ENCODE measurements at regions not wholly inside any gene's neighbourhood (a gene's known extent, or its start where the extent isn't known, plus 50 kb on each side); places are given as distances from the start of the nearest gene placed in this dataset.

DNA sequence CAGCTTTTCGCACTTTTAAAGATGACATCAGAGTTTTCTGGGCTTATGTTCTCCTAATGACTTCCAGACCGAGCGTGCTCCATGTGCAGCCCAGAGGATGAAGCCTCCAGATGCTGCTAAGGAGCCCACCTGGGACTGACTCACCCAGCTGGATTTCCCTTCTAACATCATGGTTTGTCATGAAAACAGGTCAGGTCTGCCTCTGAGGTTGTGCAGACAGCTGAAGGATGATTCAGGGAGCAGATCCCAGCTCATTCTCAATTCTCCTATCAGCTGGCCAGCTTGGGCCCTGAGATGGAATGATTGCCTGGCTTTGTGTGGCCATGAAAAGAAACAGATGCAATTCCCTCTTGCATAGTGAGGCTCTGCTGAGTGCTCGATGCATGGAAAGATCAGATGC is 123.9 kb upstream of the DUSP10 start:
- Mint-ChIP-seq H3K4me1 (ENCODE audit: low read depth, unreplicated experiment) (peaks cover 15% of the 10 kb centered on the region), H3K9me3 (ENCODE audit: unreplicated experiment) (no peaks in the 10 kb centered on the region), H3K27ac (ENCODE audit: unreplicated experiment) (no peak overlapping the region), H3K4me3 (ENCODE audit: unreplicated experiment) (no peak overlapping the region), H3K27me3 (ENCODE audit: low read depth, unreplicated experiment) (no peaks in the 10 kb centered on the region), H3K36me3 (ENCODE audit: low read depth, unreplicated experiment) (no peaks in the 10 kb centered on the region)
- FAIRE-seq (no peak), DNase-seq (ENCODE audit: low read depth) (peak; percentile 76)
- Histone ChIP-seq H3K4me2 (ENCODE audit: low read length) (no peak overlapping the region), H3K27ac (ENCODE audit: low read depth, low read length) (no peak overlapping the region), H3K4me3 (ENCODE audit: insufficient read depth, low read depth, low read length) (no peak overlapping the region), H3K79me2 (ENCODE audit: insufficient read depth, low read length) (no peaks in the 10 kb centered on the region), H3K27me3 (ENCODE audit: insufficient read depth, low read length) (no peaks in the 10 kb centered on the region), H4K20me1 (ENCODE audit: insufficient read depth, low read length) (no peaks in the 10 kb centered on the region), H3K9ac (ENCODE audit: low read length) (no peak overlapping the region), H2AFZ (ENCODE audit: low read depth, low read length) (no peak overlapping the region), H3K4me1 (ENCODE audit: insufficient read depth, low read length) (peaks cover 22% of the 10 kb centered on the region), H3K9me3 (ENCODE audit: insufficient read depth, low read depth, low read length) (no peaks in the 10 kb centered on the region), H3K36me3 (ENCODE audit: insufficient read depth, low read length) (no peaks in the 10 kb centered on the region)
- TF ChIP-seq, protein P1, sequence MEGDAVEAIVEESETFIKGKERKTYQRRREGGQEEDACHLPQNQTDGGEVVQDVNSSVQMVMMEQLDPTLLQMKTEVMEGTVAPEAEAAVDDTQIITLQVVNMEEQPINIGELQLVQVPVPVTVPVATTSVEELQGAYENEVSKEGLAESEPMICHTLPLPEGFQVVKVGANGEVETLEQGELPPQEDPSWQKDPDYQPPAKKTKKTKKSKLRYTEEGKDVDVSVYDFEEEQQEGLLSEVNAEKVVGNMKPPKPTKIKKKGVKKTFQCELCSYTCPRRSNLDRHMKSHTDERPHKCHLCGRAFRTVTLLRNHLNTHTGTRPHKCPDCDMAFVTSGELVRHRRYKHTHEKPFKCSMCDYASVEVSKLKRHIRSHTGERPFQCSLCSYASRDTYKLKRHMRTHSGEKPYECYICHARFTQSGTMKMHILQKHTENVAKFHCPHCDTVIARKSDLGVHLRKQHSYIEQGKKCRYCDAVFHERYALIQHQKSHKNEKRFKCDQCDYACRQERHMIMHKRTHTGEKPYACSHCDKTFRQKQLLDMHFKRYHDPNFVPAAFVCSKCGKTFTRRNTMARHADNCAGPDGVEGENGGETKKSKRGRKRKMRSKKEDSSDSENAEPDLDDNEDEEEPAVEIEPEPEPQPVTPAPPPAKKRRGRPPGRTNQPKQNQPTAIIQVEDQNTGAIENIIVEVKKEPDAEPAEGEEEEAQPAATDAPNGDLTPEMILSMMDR (IDR thresholded peaks at IDR 0.05; ENCODE audit: insufficient read depth, low read depth, low read length): no peak
- TF ChIP-seq EZH2 (IDR thresholded peaks at IDR 0.05; ENCODE audit: insufficient read depth, low read length): no peak

DNA sequence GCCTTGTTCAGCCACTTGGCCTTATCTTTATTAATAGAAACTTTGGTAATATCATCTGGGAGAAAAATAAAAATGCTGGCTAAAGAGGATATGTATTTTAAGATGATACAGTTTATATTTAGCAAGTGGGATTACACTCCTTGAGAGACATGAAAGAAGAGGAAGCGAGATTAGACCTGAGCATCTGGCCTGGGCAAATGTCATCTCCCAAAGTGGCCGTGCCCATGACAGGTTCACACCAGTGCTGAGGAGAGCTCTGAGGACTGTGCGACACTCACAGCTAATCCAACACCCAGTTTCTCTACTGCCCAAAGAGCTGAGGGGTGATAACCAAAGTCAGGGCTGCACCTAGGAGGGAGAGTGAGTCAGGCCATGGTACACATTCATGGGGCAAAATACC is 121.7 kb upstream of the DUSP10 start:
- H3K9me3 Mint-ChIP-seq (ENCODE audit: unreplicated experiment): no peaks in the 10 kb centered on the region

DNA sequence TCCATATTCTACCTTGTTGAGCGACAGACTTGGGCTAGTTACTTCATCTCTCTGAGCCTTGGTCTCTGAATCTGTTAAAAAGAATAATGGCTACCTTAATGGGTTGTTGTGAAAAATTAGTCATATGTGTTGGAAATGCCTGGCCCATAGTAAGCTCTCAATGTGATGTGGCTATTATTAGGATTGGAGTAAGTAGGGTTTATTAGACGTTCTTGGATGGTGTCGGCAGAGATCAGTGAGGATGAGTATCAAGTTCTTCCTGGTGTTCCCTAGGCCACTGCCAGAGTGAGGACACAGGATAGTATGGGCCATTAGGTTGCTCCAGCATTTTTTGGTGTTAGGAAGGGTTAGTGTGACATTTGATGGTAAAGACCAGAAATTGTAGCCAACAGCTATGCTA is 121.1 kb upstream of the DUSP10 start:
- H3K4me3 ChIP-seq (ENCODE audit: insufficient read depth, low read depth, low read length): no peak overlapping the region
- Mint-ChIP-seq H3K27ac (ENCODE audit: unreplicated experiment) (no peak overlapping the region), H3K4me3 (ENCODE audit: unreplicated experiment) (no peak overlapping the region), H3K36me3 (ENCODE audit: low read depth, unreplicated experiment) (no peaks in the 10 kb centered on the region), H3K27me3 (ENCODE audit: low read depth, unreplicated experiment) (no peaks in the 10 kb centered on the region), H3K9me3 (ENCODE audit: unreplicated experiment) (no peaks in the 10 kb centered on the region), H3K4me1 (ENCODE audit: low read depth, unreplicated experiment) (peaks cover 9% of the 10 kb centered on the region)
- no peaks in the 10 kb centered on the region for H4K20me1 ChIP-seq (ENCODE audit: insufficient read depth, low read length)
- H3K27me3 ChIP-seq (ENCODE audit: insufficient read depth, low read length): no peaks in the 10 kb centered on the region
- H3K9ac ChIP-seq (ENCODE audit: low read length): no peak overlapping the region
- no peak overlapping the region for H3K27ac ChIP-seq (ENCODE audit: low read depth, low read length)
- H3K4me1 ChIP-seq (ENCODE audit: insufficient read depth, low read length): peaks cover 7% of the 10 kb centered on the region
- FAIRE-seq (no peak), DNase-seq (ENCODE audit: low read depth) (no peak)
- H3K9me3 ChIP-seq (ENCODE audit: insufficient read depth, low read depth, low read length): no peaks in the 10 kb centered on the region
- TF ChIP-seq EZH2 (IDR thresholded peaks at IDR 0.05; ENCODE audit: insufficient read depth, low read length): no peak
- TF ChIP-seq, protein P1 (IDR thresholded peaks at IDR 0.05; ENCODE audit: insufficient read depth, low read depth, low read length): no peak
- no peak overlapping the region for H2AFZ ChIP-seq (ENCODE audit: low read depth, low read length)
- no peaks in the 10 kb centered on the region for H3K36me3 ChIP-seq (ENCODE audit: insufficient read depth, low read length)
- H3K4me2 ChIP-seq (ENCODE audit: low read length): no peak overlapping the region
- no peaks in the 10 kb centered on the region for H3K79me2 ChIP-seq (ENCODE audit: insufficient read depth, low read length)

More for the DNA sequence above, 121.7 kb upstream of the DUSP10 start:
- Histone ChIP-seq H3K27ac (ENCODE audit: low read depth, low read length) (no peak overlapping the region), H3K4me3 (ENCODE audit: insufficient read depth, low read depth, low read length) (no peak overlapping the region), H3K27me3 (ENCODE audit: insufficient read depth, low read length) (no peaks in the 10 kb centered on the region), H3K4me1 (ENCODE audit: insufficient read depth, low read length) (peaks cover 14% of the 10 kb centered on the region), H4K20me1 (ENCODE audit: insufficient read depth, low read length) (no peaks in the 10 kb centered on the region), H3K9ac (ENCODE audit: low read length) (no peak overlapping the region), H3K9me3 (ENCODE audit: insufficient read depth, low read depth, low read length) (no peaks in the 10 kb centered on the region), H3K79me2 (ENCODE audit: insufficient read depth, low read length) (no peaks in the 10 kb centered on the region), H2AFZ (ENCODE audit: low read depth, low read length) (no peak overlapping the region), H3K36me3 (ENCODE audit: insufficient read depth, low read length) (no peaks in the 10 kb centered on the region), H3K4me2 (ENCODE audit: low read length) (no peak overlapping the region)
- H3K27me3 Mint-ChIP-seq (ENCODE audit: low read depth, unreplicated experiment): no peaks in the 10 kb centered on the region
- H3K36me3 Mint-ChIP-seq (ENCODE audit: low read depth, unreplicated experiment): no peaks in the 10 kb centered on the region
- H3K27ac Mint-ChIP-seq (ENCODE audit: unreplicated experiment): no peak overlapping the region
- H3K4me1 Mint-ChIP-seq (ENCODE audit: low read depth, unreplicated experiment): peaks cover 9% of the 10 kb centered on the region
- DNase-seq (ENCODE audit: low read depth) (no peak), FAIRE-seq (no peak)
- TF ChIP-seq EZH2 (IDR thresholded peaks at IDR 0.05; ENCODE audit: insufficient read depth, low read length): no peak
- TF ChIP-seq, protein P1 (IDR thresholded peaks at IDR 0.05; ENCODE audit: insufficient read depth, low read depth, low read length): no peak
- H3K4me3 Mint-ChIP-seq (ENCODE audit: unreplicated experiment): no peak overlapping the region
